Stimulated activated CD4-positive, alpha-beta T cell treated with anti-CD3 and anti-CD28 coated beads, Interleukin-12 subunit alpha, Interleukin-12 subunit beta, amount 100 ng/mL, for 48 hours (primary cell): ENCODE measurements at regions not wholly inside any gene's neighbourhood (a gene's known extent, or its start where the extent isn't known, plus 50 kb on each side); places are given as distances from the start of the nearest gene placed in this dataset.

ENCODE experiments used
- DNase-seq, 3 donors: peaks; one replicate each; pipeline ENCODE4 v3.0.0-alpha.2; 2020; ENCODE audit warnings: low read depth in 2 of 3, low spot score in 1 of 3

DNA sequence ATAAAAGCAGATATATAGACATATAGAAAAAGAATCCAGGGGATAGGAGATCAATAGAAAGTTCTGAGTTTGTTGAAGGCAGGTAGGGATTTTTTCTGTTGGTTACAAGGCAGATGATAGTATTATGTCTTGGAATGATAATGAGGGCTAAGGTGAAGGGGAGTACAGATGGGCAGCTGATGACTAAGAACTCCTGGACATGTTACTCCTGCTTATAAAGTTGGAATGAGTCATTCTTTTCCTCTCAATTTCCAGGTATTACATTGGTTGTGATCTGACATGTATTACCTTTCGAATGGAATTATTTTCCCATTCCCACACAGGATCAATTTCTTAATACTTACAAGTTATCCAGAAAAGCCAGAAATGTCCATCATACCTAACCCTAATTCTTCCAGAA lies 545.2 kb upstream of the MGAT4C start:
- no peak for DNase-seq

DNA sequence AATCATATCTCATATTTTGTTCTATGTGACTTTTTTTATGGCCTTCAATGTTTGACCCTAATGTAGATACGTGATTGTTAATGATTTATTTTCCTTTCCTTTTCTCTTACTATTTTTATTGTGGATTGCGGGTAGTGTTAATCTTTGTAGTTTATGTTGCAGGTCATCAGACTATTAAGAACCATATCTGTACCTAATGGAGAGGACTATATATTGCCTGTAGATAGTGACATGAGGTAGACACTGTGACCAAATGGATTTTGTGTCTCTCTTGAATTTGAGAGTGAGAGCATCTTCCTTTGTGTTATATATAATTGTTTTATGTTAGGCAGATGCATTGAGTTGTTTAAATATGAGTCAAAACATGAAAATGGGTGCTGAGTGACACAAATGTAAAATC lies 543.4 kb upstream of the MGAT4C start:
- no peak for DNase-seq

DNA sequence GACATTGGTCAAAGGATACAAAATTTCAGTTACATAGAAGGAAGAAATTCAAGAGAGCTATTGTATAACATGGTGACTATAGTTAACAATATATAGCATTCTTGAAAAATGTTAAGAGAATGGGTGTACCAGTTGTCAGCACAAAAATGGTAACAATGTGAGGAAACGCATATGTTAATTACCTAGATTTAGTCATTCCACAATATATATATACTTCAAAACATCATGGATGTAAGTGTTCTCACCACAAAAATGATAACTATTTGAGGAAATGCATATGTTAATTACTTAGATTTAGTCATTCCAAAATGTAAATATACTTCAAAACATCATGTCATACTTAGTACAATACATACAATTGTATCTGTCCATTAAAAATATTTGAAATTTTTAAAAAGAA lies 540.4 kb upstream of the MGAT4C start:
- no peak for DNase-seq

DNA sequence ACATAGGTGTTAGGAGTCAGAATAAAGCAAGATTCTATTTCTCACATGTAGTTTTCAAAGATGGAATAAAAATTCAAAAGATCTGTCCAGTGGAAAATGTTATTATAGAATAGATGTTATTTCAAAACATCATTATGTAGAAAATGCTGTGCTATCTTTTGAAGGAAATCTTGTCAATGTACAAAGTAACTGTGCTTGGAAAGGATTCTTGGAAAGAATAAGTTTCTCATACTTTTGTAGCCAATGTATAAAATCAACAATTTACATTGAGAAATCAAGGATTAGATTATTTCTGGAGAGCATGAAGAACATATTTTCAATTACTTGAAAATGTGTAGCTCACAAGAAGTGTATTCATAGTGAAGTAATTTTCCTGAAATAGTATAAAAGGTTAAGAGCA lies 532.5 kb upstream of the MGAT4C start:
- DNase-seq = no peak

DNA sequence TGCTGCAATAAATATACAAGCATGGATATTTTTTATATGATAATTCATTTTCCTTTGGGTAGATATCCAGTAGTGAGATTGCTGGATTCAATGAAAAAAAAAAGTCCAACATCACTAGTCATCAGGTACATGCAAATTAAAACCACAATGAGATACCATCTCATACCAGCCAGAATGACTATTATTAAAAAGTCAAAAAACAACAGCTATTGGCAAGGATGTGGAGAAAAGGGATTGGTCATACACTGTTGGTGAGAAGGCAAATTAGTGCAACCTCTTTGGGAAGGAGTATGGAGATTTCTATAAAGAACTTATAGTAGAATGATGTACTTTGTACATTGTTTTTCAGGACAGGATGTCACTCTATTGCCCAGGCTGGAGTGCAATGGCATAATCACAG lies 531.2 kb upstream of the MGAT4C start:
- no peak for DNase-seq

DNA sequence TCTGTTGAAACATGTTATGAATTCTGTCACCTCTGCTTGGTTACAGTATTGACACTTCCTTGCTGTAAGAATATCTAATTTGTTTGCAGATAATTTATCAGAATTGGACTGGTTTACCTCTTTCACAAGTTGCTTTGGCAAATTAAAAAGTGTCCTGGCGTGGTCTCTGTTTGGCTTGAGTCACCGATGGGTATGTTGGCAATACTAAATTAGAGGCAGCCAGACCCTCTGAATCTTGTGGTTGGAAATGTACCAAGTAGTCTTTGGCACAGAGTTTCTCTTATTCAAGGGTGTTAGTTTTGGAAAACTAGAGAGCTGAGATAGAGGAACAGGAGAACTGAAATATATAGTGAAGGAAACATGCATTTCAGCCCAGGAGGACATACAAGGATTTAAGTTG lies 521.1 kb upstream of the MGAT4C start:
- no peak for DNase-seq

DNA sequence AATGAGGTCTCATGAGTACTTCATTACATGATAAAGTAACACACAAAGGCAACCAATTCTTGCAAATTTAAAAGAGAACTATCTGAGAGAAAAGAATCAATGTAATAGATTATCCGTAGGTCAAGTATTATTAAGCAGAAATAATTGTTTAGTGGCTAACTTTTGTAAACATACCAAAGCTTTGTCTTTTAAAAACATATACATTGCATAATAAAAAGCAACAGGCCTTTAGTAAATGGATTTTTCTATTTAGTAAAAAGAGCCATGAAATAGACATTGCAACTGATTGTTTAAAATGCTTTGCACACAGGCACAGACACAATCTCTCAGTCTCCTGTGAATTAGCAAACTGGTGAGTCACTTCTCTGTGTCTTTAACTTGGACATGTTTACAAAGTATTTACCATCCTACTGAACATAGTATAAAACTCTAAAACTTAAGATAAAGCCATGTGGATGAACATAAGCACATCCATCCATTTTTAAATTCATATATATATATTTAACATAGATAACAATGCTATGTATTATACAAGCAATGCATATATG lies 518.7 kb upstream of the MGAT4C start:
- no peak for DNase-seq

DNA sequence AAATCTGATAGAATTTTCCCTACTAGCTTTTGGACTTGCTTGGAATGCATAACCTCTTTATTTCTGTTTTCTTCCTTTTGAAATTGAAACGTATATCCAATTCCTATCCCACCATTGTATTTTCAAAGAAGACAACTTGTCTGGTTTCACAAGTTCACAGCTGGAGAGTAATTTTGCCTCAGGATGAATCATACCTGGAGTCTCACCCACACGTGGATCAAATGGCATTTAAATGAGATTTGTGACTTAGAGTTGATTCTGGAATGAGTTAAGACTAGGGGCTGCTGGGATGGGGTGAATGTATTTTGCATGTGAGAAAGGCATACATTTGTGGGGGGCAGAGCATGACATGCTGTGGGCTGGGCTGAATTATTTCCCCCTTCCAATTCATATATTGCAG lies 516.5 kb upstream of the MGAT4C start:
- no peak for DNase-seq

DNA sequence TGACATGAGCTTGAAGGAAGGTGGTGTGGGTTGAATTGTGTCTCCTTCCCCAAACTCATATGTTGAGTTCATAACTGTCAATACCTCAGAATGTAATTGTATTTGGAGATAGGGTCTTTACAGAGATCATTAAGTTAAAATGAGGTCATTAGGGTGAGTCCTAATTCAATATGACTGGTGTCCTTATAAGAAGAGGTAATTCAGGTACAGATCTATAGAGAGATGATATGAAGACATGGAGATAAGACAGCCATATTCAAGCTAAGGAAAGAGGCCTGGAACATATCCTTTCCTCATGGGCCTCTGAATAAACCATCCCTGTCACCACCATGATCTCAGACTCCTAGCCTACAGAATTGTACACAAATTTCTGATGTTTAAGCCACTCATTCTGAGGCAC lies 514.7 kb upstream of the MGAT4C start:
- no peak for DNase-seq

DNA sequence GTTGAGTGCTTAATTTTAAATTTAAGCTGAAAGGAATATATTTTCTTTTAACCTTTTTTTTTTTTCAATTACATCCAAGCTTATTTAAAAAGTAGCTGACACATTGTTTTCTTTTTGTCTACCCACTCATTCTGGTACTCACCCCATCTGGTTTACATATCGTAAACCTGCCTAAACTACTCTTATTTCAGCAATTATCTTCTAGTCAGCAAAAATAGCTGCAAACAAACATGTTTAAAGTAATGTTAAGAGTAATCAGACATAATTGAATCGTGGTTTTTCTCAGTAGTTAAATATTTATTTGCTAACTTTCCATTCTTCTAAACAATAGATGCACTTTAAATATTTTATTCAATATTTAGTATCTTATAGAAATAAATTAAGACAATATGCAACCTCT lies 492.7 kb upstream of the MGAT4C start:
- DNase-seq = no peak

DNA sequence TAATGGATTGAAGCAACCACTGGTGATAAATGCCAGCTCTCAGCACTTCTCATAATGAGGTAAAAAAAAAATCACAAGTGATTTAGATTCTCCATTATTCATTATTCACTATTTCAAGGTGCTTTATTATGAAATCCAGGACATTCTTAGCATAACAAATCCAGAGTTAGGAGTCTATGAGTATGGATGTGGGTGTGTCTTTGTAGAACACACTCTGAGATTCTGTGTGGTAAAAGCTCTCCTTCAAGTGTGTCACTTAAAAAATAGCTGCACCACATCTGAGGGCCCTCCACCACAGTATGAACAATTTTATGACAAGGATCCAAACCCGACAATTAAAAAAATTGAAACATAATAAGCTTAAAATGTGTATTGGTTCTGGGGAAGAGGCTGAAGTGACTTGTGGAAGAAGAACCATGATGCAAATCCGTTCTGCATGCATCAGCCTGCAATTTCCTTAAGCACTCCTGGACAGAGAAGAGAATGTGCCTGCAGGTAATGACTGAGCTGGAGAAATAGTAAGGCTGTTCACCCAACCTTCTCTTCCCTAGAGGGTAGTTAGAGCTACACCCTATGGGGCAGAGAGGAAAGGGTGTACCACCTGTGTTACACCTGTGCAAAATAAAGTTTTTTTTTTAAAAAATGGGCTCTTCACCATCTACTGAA lies 488.5 kb upstream of the MGAT4C start:
- DNase-seq = no peak

DNA sequence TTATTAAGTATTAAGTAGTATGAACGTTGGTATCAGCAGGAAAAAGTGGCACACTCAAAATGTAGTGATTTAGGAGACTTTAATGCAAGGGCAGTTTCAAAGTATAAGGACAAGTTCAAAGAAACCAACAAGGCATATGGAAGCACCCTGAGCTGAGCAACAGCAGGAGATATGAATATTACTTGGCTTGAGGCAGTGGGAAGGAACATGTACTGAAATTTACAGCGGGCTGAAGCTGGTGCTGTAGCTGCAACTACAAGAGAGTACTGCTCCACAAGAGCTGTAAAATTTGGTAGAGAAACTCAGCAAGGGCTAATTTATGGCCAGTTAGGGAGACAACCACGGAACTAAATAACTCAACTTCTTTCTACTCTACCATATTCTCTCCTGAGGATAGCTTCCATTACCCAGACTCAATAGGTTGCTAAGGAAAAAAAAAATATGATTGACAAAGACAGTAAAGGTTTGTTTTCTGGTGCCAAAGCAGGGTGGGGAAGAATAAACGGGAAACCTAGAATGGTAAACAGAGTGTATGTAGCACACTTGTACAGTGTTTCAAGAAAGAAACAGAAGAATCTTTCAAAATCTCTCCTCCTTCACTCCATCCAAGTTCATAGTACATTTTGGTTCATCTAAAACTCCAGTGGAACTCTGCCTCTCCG lies 487.8 kb upstream of the MGAT4C start:
- DNase-seq = no peak

DNA sequence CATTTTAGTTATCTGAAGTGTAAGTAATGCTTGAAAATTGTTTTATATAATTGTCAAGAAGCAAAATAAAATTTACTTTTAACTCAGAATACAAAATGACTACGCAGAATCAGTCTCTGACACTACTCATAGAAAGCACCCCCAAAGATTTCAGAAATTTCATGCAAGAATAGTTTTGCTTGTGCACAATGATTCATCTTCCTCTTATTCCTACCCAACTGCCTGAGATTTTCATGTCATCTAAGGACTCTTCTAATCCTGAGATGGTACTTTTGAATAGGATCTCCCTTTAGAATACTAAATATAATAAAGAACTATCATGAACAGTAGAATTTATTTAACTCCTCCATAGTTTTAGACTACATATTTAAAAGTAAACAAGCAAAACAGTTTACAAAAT lies 485.3 kb upstream of the MGAT4C start:
- no peak for DNase-seq

DNA sequence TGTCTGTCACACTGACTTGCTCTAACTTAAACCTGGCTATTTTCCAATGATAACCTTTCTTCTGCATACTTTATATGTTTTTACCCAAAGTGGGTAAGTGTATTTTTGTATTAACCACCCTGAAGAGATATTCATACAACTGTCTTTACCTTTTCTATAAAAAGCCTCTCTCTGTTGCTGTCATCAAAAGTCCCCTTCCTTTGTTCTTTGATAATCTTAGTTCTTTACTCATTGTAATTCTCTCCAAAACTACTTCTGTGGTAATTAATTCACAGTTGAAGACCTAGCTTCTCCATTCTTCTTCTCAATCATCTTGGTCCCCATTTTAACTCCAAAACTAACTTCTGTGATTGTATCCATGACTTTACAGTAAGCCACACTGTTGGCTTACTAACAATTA lies 479.7 kb upstream of the MGAT4C start:
- DNase-seq = no peak

DNA sequence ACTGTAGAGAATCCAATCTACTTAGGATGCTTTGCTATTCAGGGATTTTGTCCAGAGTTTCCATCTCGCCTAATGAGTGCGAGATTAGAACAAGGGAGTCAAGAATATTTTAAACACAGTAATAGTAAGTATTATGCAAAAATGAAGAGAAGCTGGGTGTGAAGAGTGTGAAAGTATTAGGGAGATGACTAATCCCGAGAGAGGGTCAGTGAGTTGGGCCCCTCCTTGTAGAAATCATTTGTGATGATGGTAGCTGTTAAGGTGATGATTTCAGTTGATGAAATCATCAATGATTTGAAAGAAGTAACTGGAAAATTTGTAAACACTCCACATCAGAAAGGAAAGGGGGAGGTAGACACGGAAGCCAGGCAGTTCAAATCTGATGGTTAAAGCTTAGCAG lies 478.9 kb upstream of the MGAT4C start:
- no peak for DNase-seq

DNA sequence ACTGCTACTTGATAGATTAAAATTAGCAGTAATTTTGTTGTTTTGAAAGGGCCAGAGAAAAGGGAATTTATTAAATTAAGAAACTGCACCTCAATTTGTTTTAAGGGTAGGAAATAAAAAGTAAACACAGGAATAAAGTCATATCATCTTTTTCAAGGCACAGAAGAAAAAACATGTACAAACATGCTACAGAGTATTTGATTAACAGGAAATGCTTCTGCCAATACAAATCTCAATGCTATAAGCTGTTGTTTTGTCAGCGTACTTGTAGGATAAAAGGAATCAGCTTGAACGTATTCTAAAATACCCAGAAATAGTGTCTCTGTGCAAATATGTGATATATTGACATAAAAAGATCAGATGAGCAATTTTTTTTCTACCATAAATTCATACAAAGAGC lies 474.0 kb upstream of the MGAT4C start:
- DNase-seq = no peak

DNA sequence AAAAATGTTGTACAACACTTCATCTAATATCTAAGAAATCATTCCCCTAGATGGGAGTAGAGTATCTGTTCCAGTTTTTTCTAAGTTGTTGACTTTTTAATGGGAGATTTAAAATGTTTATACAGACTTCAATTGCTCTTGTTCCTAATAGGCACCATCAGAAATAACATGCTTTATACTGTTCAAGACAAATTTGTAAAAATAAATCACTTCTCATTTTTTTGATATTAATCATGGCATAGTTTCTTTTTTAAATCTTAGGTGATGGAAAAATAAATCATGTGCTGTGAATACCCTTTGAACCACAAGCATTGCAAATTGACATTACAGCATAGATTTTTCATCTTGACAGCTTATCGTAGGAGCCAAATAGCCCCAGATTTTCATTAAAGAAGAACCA lies 473.5 kb upstream of the MGAT4C start:
- DNase-seq = no peak

DNA sequence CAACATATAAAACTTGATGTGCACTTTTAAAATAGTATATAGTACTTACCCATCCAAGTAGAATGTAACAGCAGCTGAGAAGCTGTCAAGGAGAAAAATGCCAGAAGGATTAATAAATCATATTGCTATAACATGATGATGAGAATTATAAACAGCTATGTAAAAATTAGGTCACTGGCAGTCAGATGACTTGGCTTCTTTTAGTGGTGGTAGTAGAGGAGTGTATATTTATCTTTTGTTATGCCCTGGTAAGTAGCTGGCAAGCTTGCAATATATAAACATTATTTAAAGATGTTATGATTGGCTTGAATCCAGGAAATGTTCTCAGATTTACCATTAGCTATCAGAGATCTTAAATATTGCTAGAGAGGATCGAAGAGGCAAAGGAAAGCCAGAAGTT lies 471.0 kb upstream of the MGAT4C start:
- DNase-seq = no peak

DNA sequence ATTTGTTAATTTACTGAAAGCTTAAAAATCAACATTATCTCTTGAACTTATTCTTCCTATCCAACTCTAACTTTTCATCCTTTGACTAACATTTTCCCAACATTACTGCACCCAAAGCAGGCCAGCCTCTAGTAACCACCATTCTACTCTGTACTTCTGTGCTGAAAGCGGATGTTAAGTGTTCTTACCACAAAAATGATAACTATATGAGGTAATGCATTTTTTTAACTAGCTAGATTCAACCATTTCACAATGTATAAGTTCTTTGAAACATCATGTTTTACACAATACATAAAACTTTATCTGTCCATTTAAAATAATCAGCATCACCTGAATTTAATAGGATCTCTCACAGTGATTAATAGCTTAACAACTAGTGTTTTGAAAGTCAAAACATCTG lies 468.5 kb upstream of the MGAT4C start:
- no peak for DNase-seq

DNA sequence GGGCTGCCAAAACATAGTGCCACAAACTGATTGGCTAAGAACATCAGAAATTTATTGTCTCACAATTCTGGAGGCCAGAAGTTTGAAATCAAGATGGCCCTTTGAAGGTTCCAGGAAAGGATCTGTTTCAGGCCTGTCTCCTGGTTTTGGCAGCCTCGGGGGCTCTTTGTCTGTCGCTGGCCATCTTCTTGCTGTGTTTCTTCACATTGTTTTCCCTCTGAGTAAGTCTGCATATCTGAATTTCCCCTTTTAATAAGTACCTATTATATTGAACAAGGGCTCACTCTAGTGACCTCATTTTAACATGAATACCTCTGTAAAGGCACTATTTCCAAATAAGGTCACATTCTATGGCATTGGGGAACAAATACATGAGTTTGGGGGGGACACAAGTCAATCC lies 467.1 kb upstream of the MGAT4C start:
- no peak for DNase-seq

DNA sequence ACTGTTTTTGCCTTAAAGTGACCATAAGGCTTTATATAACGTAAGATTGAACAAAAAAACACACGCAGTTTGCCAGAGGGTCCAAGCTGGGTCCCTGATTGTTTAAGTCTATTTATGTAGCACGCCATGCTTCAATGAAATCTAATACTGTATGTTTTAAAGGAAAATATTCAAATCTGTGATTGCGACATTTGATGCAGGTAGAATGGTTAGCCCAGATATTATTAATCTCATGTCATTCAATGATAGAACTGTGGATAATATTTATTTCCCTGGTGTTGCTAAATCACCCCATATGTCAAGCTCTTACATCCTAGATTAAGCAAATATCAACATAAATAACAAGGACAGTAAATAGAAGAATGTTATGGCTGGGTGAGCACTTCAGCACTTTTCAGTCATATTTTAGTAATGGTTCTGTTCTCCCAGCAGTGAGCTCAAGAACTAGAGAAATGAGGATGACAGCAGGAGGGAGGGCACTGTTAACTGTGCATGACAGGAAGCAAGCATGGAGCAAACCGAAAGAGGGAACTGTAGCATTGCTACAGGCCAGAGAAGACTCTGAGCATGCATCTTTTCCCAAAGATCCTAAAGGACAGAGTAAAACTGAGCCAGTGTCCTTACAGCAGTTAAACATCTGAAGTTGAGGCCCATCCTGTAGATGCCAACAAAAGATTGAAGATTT lies 465.7 kb upstream of the MGAT4C start:
- no peak for DNase-seq

DNA sequence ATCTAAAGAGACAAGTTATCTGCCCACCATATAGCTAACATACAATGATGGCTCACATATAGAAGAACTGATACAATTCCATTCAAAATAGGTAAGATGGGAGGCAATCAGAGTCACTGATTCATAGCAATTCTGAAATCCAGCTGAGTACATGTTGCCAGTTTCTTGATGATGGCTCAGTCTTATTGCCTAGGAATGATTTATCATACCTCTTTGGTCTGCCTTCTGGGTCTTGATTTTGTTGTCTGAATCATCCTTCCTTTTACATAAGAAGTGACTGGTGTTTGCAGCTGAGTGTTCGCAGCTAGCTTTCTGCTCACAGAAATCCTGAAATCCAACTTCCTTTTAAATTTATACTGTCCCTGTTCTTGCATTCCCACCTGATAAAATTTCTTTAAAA lies 463.2 kb upstream of the MGAT4C start:
- no peak for DNase-seq

DNA sequence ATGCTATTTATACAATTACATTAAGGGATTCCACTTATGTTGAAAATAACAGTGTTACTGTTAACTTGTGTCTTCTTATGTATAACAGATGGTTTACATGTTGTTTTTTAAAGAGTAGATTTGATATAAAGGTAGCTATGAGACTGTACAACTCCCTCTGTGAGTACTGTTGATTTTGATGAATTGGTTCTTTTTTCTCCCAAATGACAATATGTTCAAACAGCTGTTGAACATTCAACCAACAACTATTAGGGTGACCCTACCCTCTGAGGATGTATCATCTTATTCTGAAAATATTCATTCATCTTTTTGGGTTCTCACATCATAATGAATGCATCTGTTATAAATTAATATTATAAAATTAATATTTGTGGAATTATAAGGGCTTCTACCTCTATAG lies 456.9 kb upstream of the MGAT4C start:
- DNase-seq = no peak
